Nephron (organoid): ENCODE measurements at regions not wholly inside any gene's neighbourhood (a gene's known extent, or its start where the extent isn't known, plus 50 kb on each side); places are given as distances from the start of the nearest gene placed in this dataset.

Experiments
- H3K27ac Mint-ChIP-seq, 3 experiments: 2 replicates each; pipeline ENCODE4 v1.8.0; 2020; ENCODE audit warnings: mixed read lengths in 3 of 3, mild to moderate bottlenecking in 2 of 3, moderate library complexity in 1 of 3
- H3K27me3 Mint-ChIP-seq: 2 replicates; pipeline ENCODE4 v1.8.0; 2021; ENCODE audit warnings: low read depth, mild to moderate bottlenecking, moderate library complexity, mixed read lengths
- H3K36me3 Mint-ChIP-seq: 2 replicates; pipeline ENCODE4 v1.8.0; 2020; ENCODE audit warnings: low read depth, mixed read lengths
- H3K4me1 Mint-ChIP-seq: 2 replicates; pipeline ENCODE4 v1.8.0; 2020; ENCODE audit warnings: mixed read lengths
- H3K4me3 Mint-ChIP-seq, 3 experiments: 2 replicates each; pipeline ENCODE4 v1.8.0; 2020; ENCODE audit warnings: mild to moderate bottlenecking in 3 of 3, mixed read lengths in 3 of 3, moderate library complexity in 2 of 3
- H3K9me3 Mint-ChIP-seq: 2 replicates; pipeline ENCODE4 v1.8.0; 2020; ENCODE audit warnings: mixed read lengths
- TF ChIP-seq, protein P1 (sequence below), 3 experiments: fragments of 200-600 bp; sonication (generic); IDR thresholded peaks; one replicate each; pipeline ENCODE4 v1.5.0; 2021; ENCODE audit warnings: antibody characterized with exemption in 3 of 3; ENCODE audit not compliant: unreplicated experiment in 3 of 3

DNA sequence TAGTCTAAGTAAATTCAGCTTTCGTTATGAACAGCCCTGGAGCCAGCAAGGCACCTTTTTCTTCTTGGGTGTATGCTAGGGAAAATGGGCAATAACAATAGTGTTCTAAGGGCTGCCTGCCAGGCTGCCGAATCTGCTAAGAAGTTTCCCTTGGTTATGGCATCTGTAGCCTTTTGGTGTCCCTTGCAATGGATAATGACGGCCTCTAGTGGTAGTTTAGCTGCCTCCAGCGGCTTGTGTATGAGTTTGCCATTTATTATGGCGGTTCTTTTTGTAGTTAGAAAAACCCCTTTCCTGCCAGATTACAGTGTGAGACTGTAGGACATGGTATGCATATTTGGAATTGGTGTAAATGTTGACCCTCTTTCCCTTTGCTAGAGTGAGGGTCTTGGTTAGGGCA, 78.9 kb upstream of the SPIN4 start:
- Mint-ChIP-seq H3K4me1 (no peaks in the 10 kb centered on the region), H3K36me3 (peaks cover 13% of the 10 kb centered on the region), H3K27me3 (no peaks in the 10 kb centered on the region), H3K9me3 (peaks cover 16% of the 10 kb centered on the region), H3K4me3 (no peak overlapping the region), H3K27ac (no peak overlapping the region)
- TF ChIP-seq, protein P1, sequence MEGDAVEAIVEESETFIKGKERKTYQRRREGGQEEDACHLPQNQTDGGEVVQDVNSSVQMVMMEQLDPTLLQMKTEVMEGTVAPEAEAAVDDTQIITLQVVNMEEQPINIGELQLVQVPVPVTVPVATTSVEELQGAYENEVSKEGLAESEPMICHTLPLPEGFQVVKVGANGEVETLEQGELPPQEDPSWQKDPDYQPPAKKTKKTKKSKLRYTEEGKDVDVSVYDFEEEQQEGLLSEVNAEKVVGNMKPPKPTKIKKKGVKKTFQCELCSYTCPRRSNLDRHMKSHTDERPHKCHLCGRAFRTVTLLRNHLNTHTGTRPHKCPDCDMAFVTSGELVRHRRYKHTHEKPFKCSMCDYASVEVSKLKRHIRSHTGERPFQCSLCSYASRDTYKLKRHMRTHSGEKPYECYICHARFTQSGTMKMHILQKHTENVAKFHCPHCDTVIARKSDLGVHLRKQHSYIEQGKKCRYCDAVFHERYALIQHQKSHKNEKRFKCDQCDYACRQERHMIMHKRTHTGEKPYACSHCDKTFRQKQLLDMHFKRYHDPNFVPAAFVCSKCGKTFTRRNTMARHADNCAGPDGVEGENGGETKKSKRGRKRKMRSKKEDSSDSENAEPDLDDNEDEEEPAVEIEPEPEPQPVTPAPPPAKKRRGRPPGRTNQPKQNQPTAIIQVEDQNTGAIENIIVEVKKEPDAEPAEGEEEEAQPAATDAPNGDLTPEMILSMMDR (IDR thresholded peaks at IDR 0.05; ENCODE audit: unreplicated experiment in 3 of 3) = no peak

DNA sequence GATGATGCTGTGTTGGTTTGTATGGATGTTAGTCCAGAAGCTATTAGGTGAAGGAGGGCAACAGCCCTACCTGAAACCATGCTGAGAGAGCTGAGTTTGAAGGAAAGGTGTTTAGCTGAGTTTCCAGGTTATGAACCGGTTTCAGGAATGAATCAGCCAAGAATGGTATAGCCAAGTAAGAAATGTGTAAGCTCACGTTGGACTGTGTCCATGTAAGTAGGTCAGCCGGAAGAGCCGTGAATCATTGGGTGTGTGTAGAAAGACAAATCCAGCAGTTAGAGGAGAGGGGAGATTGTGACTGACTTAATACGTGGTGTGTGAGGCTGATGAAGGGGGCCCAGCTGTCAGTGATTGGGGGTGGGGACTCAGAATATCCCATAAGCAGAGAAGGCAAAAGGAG, 77.2 kb upstream of the SPIN4 start:
- Mint-ChIP-seq H3K4me3 (no peak overlapping the region), H3K27ac (no peak overlapping the region), H3K36me3 (peaks cover 18% of the 10 kb centered on the region), H3K27me3 (no peaks in the 10 kb centered on the region), H3K4me1 (no peaks in the 10 kb centered on the region), H3K9me3 (peaks cover 3% of the 10 kb centered on the region)
- TF ChIP-seq, protein P1 (IDR thresholded peaks at IDR 0.05; ENCODE audit: unreplicated experiment in 3 of 3) = no peak

DNA sequence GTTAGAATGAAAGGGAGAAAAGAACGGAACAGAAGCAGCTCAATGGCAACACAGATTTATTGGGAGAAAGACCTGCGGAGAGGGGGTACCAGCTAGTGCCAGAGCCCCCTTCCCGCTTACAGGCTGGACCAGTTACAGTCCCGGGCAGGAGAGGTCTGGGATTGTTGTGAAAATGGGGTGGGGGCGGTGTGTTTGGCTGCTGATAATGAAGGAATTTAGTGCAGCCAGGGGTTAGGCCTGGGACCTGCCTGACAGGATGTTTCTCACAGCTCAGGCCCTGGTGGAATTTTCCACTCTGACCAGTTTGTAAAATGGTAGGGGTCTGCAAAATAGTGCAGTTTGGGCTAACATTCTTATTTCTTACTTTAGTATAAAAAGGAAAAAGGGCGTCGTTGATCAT, 75.4 kb upstream of the SPIN4 start:
- TF ChIP-seq, protein P1 (IDR thresholded peaks at IDR 0.05; ENCODE audit: unreplicated experiment in 3 of 3) = no peak
- no peak overlapping the region for H3K4me3 Mint-ChIP-seq
- peaks cover 13% of the 10 kb centered on the region for H3K36me3 Mint-ChIP-seq
- peaks cover 4% of the 10 kb centered on the region for H3K9me3 Mint-ChIP-seq
- no peak overlapping the region for H3K27ac Mint-ChIP-seq
- no peaks in the 10 kb centered on the region for H3K27me3 Mint-ChIP-seq
- H3K4me1 Mint-ChIP-seq = no peaks in the 10 kb centered on the region

DNA sequence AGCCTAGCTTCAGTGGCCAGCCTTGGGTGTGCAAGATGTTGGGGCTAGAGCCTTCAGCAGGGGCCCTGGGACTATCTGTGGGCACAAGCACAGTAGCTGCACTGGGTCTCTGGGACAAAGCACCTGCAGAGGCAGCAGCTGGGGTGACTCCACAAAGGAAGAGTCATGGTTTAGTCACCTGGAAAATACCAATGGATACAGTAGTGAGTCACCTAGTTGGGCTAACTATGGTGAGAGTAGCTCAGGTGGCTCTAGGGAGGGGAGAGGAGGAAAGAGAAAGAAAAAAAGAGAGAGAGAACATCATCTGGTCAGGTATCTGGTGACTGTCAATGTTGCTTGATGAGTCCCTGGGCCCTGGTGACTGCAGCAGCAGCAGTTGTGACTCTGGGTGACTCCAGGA, 72.9 kb upstream of the SPIN4 start:
- Mint-ChIP-seq H3K27ac (no peak overlapping the region), H3K4me1 (no peaks in the 10 kb centered on the region), H3K9me3 (peaks cover 8% of the 10 kb centered on the region), H3K4me3 (no peak overlapping the region), H3K36me3 (peaks cover 13% of the 10 kb centered on the region), H3K27me3 (no peaks in the 10 kb centered on the region)
- TF ChIP-seq, protein P1 (IDR thresholded peaks at IDR 0.05; ENCODE audit: unreplicated experiment in 3 of 3) = no peak

DNA sequence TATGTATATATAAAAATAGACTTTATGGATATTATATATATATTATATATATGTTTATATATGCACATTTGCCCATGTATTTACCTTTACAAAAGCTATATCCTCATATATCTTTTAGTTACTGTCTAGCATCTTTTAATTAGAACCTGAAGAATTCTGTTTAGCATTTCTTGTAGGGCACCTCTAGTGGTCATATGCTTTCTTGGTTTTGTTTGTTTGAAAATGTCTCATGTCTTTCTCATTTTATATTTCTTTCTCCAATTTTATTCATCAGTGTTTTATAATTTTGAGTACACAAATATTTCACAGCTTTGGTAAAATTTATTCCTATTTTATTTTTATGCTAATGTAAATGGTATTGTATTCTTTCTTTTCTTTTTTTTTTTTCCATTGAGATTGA, 70.3 kb upstream of the SPIN4 start:
- Mint-ChIP-seq H3K36me3 (peaks cover 13% of the 10 kb centered on the region), H3K4me1 (no peaks in the 10 kb centered on the region)

DNA sequence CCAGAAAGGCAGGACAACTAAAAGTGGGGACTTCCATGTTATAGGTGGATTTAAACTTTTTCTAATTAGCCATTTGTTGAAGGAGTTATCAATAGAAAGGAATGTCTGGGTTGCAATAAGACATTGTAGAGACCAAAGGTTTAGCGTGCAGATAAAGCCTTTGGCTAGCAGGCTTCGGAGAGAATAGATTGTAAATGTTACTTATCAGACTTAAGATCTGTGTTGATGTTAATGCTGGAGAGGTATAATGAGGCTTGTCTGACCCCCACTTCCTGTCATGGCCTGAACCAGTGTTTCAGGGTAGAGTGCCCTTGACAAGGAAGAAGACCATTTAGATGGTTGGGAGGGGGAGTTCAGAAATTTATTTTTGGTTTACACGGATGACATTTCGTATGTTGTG, 67.1 kb upstream of the SPIN4 start:
- H3K36me3 Mint-ChIP-seq = peaks cover under 1% of the 10 kb centered on the region
- no peak overlapping the region for H3K4me3 Mint-ChIP-seq
- no peaks in the 10 kb centered on the region for H3K27me3 Mint-ChIP-seq
- H3K27ac Mint-ChIP-seq = no peak overlapping the region
- peaks cover 21% of the 10 kb centered on the region for H3K9me3 Mint-ChIP-seq
- TF ChIP-seq, protein P1 (IDR thresholded peaks at IDR 0.05; ENCODE audit: unreplicated experiment in 3 of 3) = no peak
- no peaks in the 10 kb centered on the region for H3K4me1 Mint-ChIP-seq

More for the DNA sequence above, 70.3 kb upstream of the SPIN4 start:
- Mint-ChIP-seq H3K27ac (no peak overlapping the region), H3K4me3 (no peak overlapping the region), H3K9me3 (peaks cover 21% of the 10 kb centered on the region), H3K27me3 (no peaks in the 10 kb centered on the region)
- TF ChIP-seq, protein P1 (IDR thresholded peaks at IDR 0.05; ENCODE audit: unreplicated experiment in 3 of 3) = no peak
